Mammary epithelial cell (primary cell): ENCODE measurements at regions not wholly inside any gene's neighbourhood (a gene's known extent, or its start where the extent isn't known, plus 50 kb on each side); places are given as distances from the start of the nearest gene placed in this dataset.

Source experiments
- CTCF ChIP-seq, 2 donors: IDR thresholded peaks in 1 of 2; conservative IDR thresholded peaks in 1 of 2; 2 replicates each; pipeline ENCODE4 v1.5.1; 2011 to 2012; ENCODE audit warnings: inconsistent platforms in 2 of 2, low read length in 2 of 2, mild to moderate bottlenecking in 2 of 2, control low read depth in 1 of 2, low read depth in 1 of 2; ENCODE audit not compliant: insufficient read depth in 1 of 2; ENCODE audit errors: extremely low read depth in 1 of 2
- EZH2 ChIP-seq: IDR thresholded peaks from 2 replicates; pipeline ENCODE4 v1.6.1; 2012; ENCODE audit warnings: low read length, inconsistent platforms, borderline replicate concordance

- TF ChIP-seq CTCF (conservative IDR thresholded peaks at IDR 0.05 in 1 of 2, IDR thresholded peaks at IDR 0.05 in 1 of 2; ENCODE audit: extremely low read depth in 1 of 2, insufficient read depth in 1 of 2, low read depth in 1 of 2, low read length in 2 of 2) = no peak
- no peak for TF ChIP-seq EZH2
Measured at GRCh38 chr11:70841264-70841663, 411.1 kb downstream of the SHANK2 start.
